CD14-positive monocyte (primary cell): ENCODE measurements at regions not wholly inside any gene's neighbourhood (a gene's known extent, or its start where the extent isn't known, plus 50 kb on each side); places are given as distances from the start of the nearest gene placed in this dataset.

ENCODE experiments used
- DNase-seq, 3 donors: peaks; one replicate each; pipeline ENCODE4 v3.0.0-alpha.2; 2011 to 2022
- H2AFZ ChIP-seq: 2 replicates; pipeline ENCODE4 v1.6.0; 2012; ENCODE audit warnings: mild to moderate bottlenecking, low read depth, low read length, inconsistent platforms; ENCODE audit not compliant: insufficient read depth, poor library complexity, severe bottlenecking
- H3K27ac ChIP-seq, 2 donors: 1 replicate in 1 of 2; 2 replicates in 1 of 2; pipeline ENCODE4 v1.5.1; 2012 to 2013; ENCODE audit warnings: low read length in 2 of 2, control low read depth in 1 of 2, inconsistent platforms in 1 of 2, low read depth in 1 of 2, mild to moderate bottlenecking in 1 of 2
- H3K27me3 ChIP-seq, 2 donors: one replicate each; pipeline versions ENCODE4 v1.6.0 to v1.6.1; 2011 to 2013; ENCODE audit warnings: low read length in 2 of 2; ENCODE audit not compliant: control insufficient read depth in 2 of 2, insufficient read depth in 2 of 2
- H3K36me3 ChIP-seq, 2 donors: replicated peaks in 1 of 2; 1 replicate in 1 of 2; 2 replicates in 1 of 2; pipeline versions ENCODE4 v1.5.1 to v1.6.1; 2012 to 2013; ENCODE audit warnings: low read length in 2 of 2, control low read depth in 1 of 2, inconsistent platforms in 1 of 2, mild to moderate bottlenecking in 1 of 2; ENCODE audit not compliant: insufficient read depth in 2 of 2, control insufficient read depth in 1 of 2
- H3K4me1 ChIP-seq, 2 donors: 1 replicate in 1 of 2; 2 replicates in 1 of 2; pipeline versions ENCODE4 v1.5.1 to v1.6.1; 2012 to 2013; ENCODE audit warnings: low read length in 2 of 2, control low read depth in 1 of 2, inconsistent platforms in 1 of 2, mild to moderate bottlenecking in 1 of 2, moderate library complexity in 1 of 2; ENCODE audit not compliant: insufficient read depth in 2 of 2, control insufficient read depth in 1 of 2
- H3K4me2 ChIP-seq: replicated peaks from 2 replicates; pipeline ENCODE3; 2012; ENCODE audit warnings: low read length, moderate library complexity, mild to moderate bottlenecking; ENCODE audit not compliant: poor library complexity, severe bottlenecking; ENCODE audit errors: extremely low read depth
- H3K4me3 ChIP-seq, 3 experiments: fragments of 200-600 bp in 1 of 3; sonication (generic) in 1 of 3; replicated peaks in 1 of 3; 1 replicate in 2 of 3; 2 replicates in 1 of 3; pipeline ENCODE4 v1.5.1; 2011 to 2013; ENCODE audit warnings: low read length in 3 of 3, mild to moderate bottlenecking in 3 of 3, control low read depth in 2 of 3, low read depth in 2 of 3, inconsistent platforms in 1 of 3, moderate library complexity in 1 of 3
- H3K79me2 ChIP-seq: 2 replicates; pipeline ENCODE4 v1.6.0; 2012; ENCODE audit warnings: mild to moderate bottlenecking, control low read depth, inconsistent platforms, low read length, moderate library complexity; ENCODE audit not compliant: insufficient read depth
- H3K9ac ChIP-seq: 2 replicates; pipeline ENCODE4 v1.6.0; 2017; ENCODE audit warnings: low read length, mild to moderate bottlenecking; ENCODE audit not compliant: insufficient read depth, poor library complexity, severe bottlenecking
- H3K9me3 ChIP-seq, 2 donors: replicated peaks in 1 of 2; 1 replicate in 1 of 2; 2 replicates in 1 of 2; pipeline versions ENCODE4 v1.5.1 to v1.6.1; 2012 to 2013; ENCODE audit warnings: low read length in 2 of 2, control low read depth in 1 of 2; ENCODE audit not compliant: control insufficient read depth in 1 of 2, insufficient read depth in 1 of 2
- H4K20me1 ChIP-seq: 2 replicates; pipeline ENCODE4 v1.6.0; 2012; ENCODE audit warnings: mild to moderate bottlenecking, low read length, control low read depth, moderate library complexity; ENCODE audit not compliant: insufficient read depth
- H3K27ac Mint-ChIP-seq, 7 donors: one replicate each; pipeline ENCODE4 v1.8.0; 2020; ENCODE audit warnings: mild to moderate bottlenecking in 7 of 7, mixed read lengths in 7 of 7, moderate library complexity in 6 of 7, inconsistent platforms in 2 of 7
- H3K27me3 Mint-ChIP-seq, 3 donors: one replicate each; pipeline ENCODE4 v1.8.0; 2021 to 2022; ENCODE audit warnings: low read depth in 3 of 3, mild to moderate bottlenecking in 3 of 3, mixed read lengths in 3 of 3, moderate library complexity in 3 of 3, inconsistent platforms in 1 of 3
- H3K36me3 Mint-ChIP-seq, 2 donors: one replicate each; pipeline ENCODE4 v1.8.0; 2020; ENCODE audit warnings: mixed read lengths in 2 of 2, inconsistent platforms in 1 of 2, mild to moderate bottlenecking in 1 of 2
- H3K4me1 Mint-ChIP-seq: one replicate; pipeline ENCODE4 v1.8.0; 2020; ENCODE audit warnings: mild to moderate bottlenecking, mixed read lengths
- H3K4me3 Mint-ChIP-seq, 2 donors: one replicate each; pipeline ENCODE4 v1.8.0; 2020; ENCODE audit warnings: mild to moderate bottlenecking in 2 of 2, mixed read lengths in 2 of 2, moderate library complexity in 1 of 2
- H3K9me3 Mint-ChIP-seq, 7 donors: one replicate each; pipeline ENCODE4 v1.8.0; 2020 to 2022; ENCODE audit warnings: mixed read lengths in 7 of 7, mild to moderate bottlenecking in 6 of 7, moderate library complexity in 6 of 7, inconsistent platforms in 2 of 7
- CTCF ChIP-seq: fragments of 200-600 bp; IDR thresholded peaks from one replicate; pipeline ENCODE4 v1.8.0; 2022; ENCODE audit warnings: antibody characterized with exemption, mild to moderate bottlenecking
- WGBS: methylation state at CpG from one replicate; pipeline ENCODE4 v1.1.5; 2013; ENCODE audit warnings: missing lambda C conversion rate; ENCODE audit not compliant: insufficient coverage; 5-methylcytosine and 5-hydroxymethylcytosine counted together
- intact Hi-C, 2 donors: fragments of 100-400 bp; cut with micrococcal nuclease; formaldehyde crosslinking; loops; one replicate each; pipeline versions ENCODE4 v1.15.0 to v1.15.1; 2023

GRCh38 chr2:147773479-147773878 is 71.3 kb upstream of the ACVR2A start:
- Mint-ChIP-seq H3K27me3 (peaks cover 0 to 5% (median 4%) of the 10 kb centered on the region in 3 donors), H3K4me3 (no peak overlapping the region), H3K36me3 (no peaks in the 10 kb centered on the region), H3K4me1 (no peaks in the 10 kb centered on the region), H3K9me3 (peaks cover 0 to 7% (median 2%) of the 10 kb centered on the region in 7 donors), H3K27ac (no peak overlapping the region)
- Histone ChIP-seq H3K27me3 (no peaks in the 10 kb centered on the region), H4K20me1 (no peaks in the 10 kb centered on the region), H3K9me3 (no peaks in the 10 kb centered on the region), H3K4me2 (no peak overlapping the region), H3K36me3 (no peaks in the 10 kb centered on the region), H3K4me3 (no peak overlapping the region), H3K79me2 (no peaks in the 10 kb centered on the region), H3K9ac (no peak overlapping the region), H2AFZ (no peak overlapping the region), H3K27ac (no peak overlapping the region), H3K4me1 (no peaks in the 10 kb centered on the region)
- WGBS, result 75% methylated on average over 3 of the region's 4 CpGs
- no peak for DNase-seq
- no peak for TF ChIP-seq CTCF
- intact Hi-C loops, result no loop called here

- H3K4me1 ChIP-seq, result no peaks in the 10 kb centered on the region
- no peak for DNase-seq
- H3K4me1 Mint-ChIP-seq, result no peaks in the 10 kb centered on the region
- no peaks in the 10 kb centered on the region for H4K20me1 ChIP-seq
- H3K4me2 ChIP-seq, result no peak overlapping the region
- intact Hi-C loops, result no loop called here
- no peak for TF ChIP-seq CTCF
- H3K9me3 Mint-ChIP-seq, result peaks cover 0 to 7% (median 2%) of the 10 kb centered on the region in 7 donors
- H3K9ac ChIP-seq, result no peak overlapping the region
- no peaks in the 10 kb centered on the region for H3K27me3 ChIP-seq
- no peak overlapping the region for H2AFZ ChIP-seq
- no peak overlapping the region for H3K27ac Mint-ChIP-seq
- no peak overlapping the region for H3K4me3 ChIP-seq
- no peaks in the 10 kb centered on the region for H3K9me3 ChIP-seq
- peaks cover 0 to 5% (median 4%) of the 10 kb centered on the region in 3 donors for H3K27me3 Mint-ChIP-seq
- no peaks in the 10 kb centered on the region for H3K36me3 Mint-ChIP-seq
- no peak overlapping the region for H3K4me3 Mint-ChIP-seq
- H3K27ac ChIP-seq, result no peak overlapping the region
- H3K36me3 ChIP-seq, result no peaks in the 10 kb centered on the region
- no peaks in the 10 kb centered on the region for H3K79me2 ChIP-seq
These were observed 72.0 kb upstream of the ACVR2A start for GRCh38 chr2:147772781-147773180.
